Uterus (tissue), 3 donors: ENCODE measurements at regions not wholly inside any gene's neighbourhood (a gene's known extent, or its start where the extent isn't known, plus 50 kb on each side); places are given as distances from the start of the nearest gene placed in this dataset.
A peak's percentile ranks its signal among the peaks of the same experiment; 100 is the strongest.

Experiments used
- DNase-seq, 2 donors: peaks; one replicate each; pipeline ENCODE4 v3.0.0-alpha.2; 2019 to 2020
- H3K27ac ChIP-seq, 2 donors: fragments of 200-600 bp; sonication (generic); 1 replicate in 1 of 2; 2 replicates in 1 of 2; pipeline ENCODE4 v1.5.1; 2016 to 2018
- H3K27me3 ChIP-seq, 2 donors: fragments of 200-600 bp; sonication (generic); one replicate each; pipeline ENCODE4 v1.5.1; 2018 to 2019; ENCODE audit warnings: control low read depth in 1 of 2
- H3K36me3 ChIP-seq, 2 donors: fragments of 200-600 bp; sonication (generic); one replicate each; pipeline ENCODE4 v1.5.1; 2019; ENCODE audit warnings: control low read depth in 1 of 2
- H3K4me1 ChIP-seq, 2 donors: fragments of 200-600 bp; sonication (generic); one replicate each; pipeline ENCODE4 v1.5.1; 2018 to 2019; ENCODE audit warnings: control low read depth in 1 of 2
- H3K4me3 ChIP-seq, 2 donors: fragments of 200-600 bp; sonication (generic); 1 replicate in 1 of 2; 2 replicates in 1 of 2; pipeline ENCODE4 v1.5.1; 2018 to 2019; ENCODE audit warnings: mild to moderate bottlenecking in 1 of 2
- H3K9me3 ChIP-seq, 2 donors: fragments of 200-600 bp; sonication (generic); one replicate each; pipeline ENCODE4 v1.5.1; 2019; ENCODE audit warnings: control low read depth in 1 of 2
- CTCF ChIP-seq, 4 experiments: fragments of 200-600 bp in 2 of 4; fragments of 450-650 bp in 2 of 4; sonication (generic) in 2 of 4; IDR thresholded peaks; one replicate each; pipeline ENCODE4 v1.5.1; 2016 to 2019; ENCODE audit warnings: antibody characterized with exemption in 4 of 4, mild to moderate bottlenecking in 2 of 4, moderate library complexity in 1 of 4
- POLR2A ChIP-seq, 2 donors: fragments of 450-650 bp; IDR thresholded peaks; one replicate each; pipeline ENCODE4 v1.6.1; 2016; ENCODE audit warnings: antibody characterized with exemption in 2 of 2, mild to moderate bottlenecking in 1 of 2, moderate library complexity in 1 of 2
- intact Hi-C: fragments of 100-400 bp; cut with DNase I; formaldehyde crosslinking; loops from one replicate; pipeline ENCODE4 v1.15.1; 2023; ENCODE audit warnings: low total_unique reads
- donor health status: DM: yes; HTN: yes; CAD: no.

DNA sequence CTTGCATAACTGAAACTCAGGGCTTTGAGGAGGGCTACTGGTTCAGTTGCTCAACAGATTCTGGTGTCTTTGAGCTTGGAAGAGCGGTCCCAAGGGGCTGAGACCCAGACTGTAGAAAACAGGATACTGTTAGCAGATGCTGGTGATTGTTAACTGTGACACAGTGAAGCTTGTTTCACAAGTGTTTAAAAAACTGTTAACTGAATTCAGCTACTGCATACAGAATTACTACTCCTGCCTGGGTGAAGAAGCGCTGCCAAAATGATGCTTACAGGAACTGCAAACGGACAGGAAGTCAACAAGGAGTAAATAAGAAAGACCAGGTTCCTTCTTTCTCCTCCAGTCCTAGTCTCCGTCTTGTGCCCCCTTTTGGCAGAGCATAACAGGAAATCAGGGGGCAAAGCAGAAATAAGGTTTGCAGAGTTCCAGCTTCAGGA lies 195.3 kb upstream of the USP25 start:
- Histone ChIP-seq H3K4me3 (no peak overlapping the region), H3K36me3 (no peaks in the 10 kb centered on the region), H3K27me3 (no peaks in the 10 kb centered on the region), H3K27ac (no peak overlapping the region), H3K4me1 (no peaks in the 10 kb centered on the region), H3K9me3 (no peaks in the 10 kb centered on the region)
- intact Hi-C loops = no loop called here
- no peak for DNase-seq
- no peak for TF ChIP-seq POLR2A (IDR thresholded peaks at IDR 0.05)
- no peak for TF ChIP-seq CTCF (IDR thresholded peaks at IDR 0.05)

DNA sequence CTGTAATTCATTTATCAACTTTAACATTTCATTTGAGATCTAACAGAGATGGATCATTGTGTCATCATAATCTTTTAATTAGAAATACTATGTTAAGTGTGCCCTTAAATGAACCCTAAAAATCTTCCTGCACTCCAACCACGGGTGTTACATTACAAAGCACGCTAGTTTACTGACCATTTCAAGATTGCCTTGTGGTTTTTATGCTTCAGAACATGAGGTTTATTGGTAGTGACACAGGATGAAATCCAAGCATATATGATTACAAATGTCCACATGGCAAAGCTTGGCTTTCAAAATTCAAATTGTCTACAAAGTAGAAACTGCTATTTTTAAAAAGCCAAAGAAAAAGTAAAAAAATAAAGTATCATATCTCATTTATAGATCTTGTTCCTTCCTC lies 190.4 kb upstream of the USP25 start:
- no peaks in the 10 kb centered on the region for H3K9me3 ChIP-seq
- H3K4me3 ChIP-seq = no peak overlapping the region
- no peaks in the 10 kb centered on the region for H3K36me3 ChIP-seq
- H3K27me3 ChIP-seq = no peaks in the 10 kb centered on the region
- TF ChIP-seq POLR2A (IDR thresholded peaks at IDR 0.05) (no peak), CTCF (IDR thresholded peaks at IDR 0.05) (no peak)
- DNase-seq = no peak
- no peaks in the 10 kb centered on the region for H3K4me1 ChIP-seq
- intact Hi-C loops = no loop called here
- H3K27ac ChIP-seq = no peak overlapping the region

DNA sequence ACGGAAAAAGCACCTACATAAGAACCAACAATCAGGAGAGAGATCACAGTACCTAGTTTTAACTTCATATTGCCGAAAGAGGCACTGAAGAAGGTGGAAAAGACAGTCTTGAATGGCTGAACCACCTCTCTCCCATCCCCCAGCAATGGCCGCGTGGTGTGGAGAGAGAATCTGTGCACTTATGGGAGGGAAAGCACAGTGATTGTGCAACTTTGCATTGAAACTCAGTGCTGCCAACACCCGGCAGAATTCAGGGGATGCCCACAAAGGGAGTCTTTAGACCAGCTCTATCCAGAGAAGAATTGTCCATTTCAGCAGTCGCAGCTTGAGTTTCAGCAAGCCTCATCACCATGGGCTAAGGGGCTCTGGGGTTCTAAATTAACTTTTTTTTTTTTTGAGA lies 186.3 kb upstream of the USP25 start:
- H3K4me3 ChIP-seq = no peak overlapping the region
- intact Hi-C loops = no loop called here
- H3K27ac ChIP-seq = no peak overlapping the region
- H3K27me3 ChIP-seq = no peaks in the 10 kb centered on the region
- TF ChIP-seq POLR2A (IDR thresholded peaks at IDR 0.05) (no peak), CTCF (IDR thresholded peaks at IDR 0.05) (no peak)
- no peaks in the 10 kb centered on the region for H3K36me3 ChIP-seq
- DNase-seq = no peak
- no peaks in the 10 kb centered on the region for H3K9me3 ChIP-seq
- no peaks in the 10 kb centered on the region for H3K4me1 ChIP-seq

DNA sequence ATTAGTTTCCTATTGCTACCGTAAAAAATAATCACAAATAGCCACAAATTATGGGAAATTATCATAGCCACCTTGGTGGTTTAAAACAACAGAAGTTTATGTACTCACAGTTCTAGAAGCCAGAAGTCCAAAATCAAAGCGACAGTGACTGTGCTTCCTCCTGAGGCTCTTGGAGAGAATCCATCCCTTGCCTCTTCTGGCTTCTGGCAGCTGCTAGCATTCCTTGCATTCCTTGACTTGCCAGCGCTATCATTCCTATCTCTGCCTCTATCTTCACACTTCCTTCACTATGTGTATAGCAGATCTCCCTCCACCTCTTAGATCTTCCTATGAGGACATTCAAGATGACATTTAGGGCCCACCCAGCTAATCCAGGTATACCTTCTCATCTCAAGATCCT lies 180.1 kb upstream of the USP25 start:
- no peak for DNase-seq
- TF ChIP-seq CTCF (IDR thresholded peaks at IDR 0.05) (no peak), POLR2A (IDR thresholded peaks at IDR 0.05) (no peak)
- no peaks in the 10 kb centered on the region for H3K9me3 ChIP-seq
- H3K27ac ChIP-seq = no peak overlapping the region
- peaks cover 0 to 4% of the 10 kb centered on the region in 2 donors for H3K4me1 ChIP-seq
- H3K27me3 ChIP-seq = no peaks in the 10 kb centered on the region
- intact Hi-C loops = no loop called here
- H3K36me3 ChIP-seq = no peaks in the 10 kb centered on the region
- no peak overlapping the region for H3K4me3 ChIP-seq

- no peak for DNase-seq
- no peak overlapping the region for H3K4me3 ChIP-seq
- no peak overlapping the region for H3K27ac ChIP-seq
- H3K4me1 ChIP-seq = peaks cover 0 to 4% of the 10 kb centered on the region in 2 donors
- no peaks in the 10 kb centered on the region for H3K36me3 ChIP-seq
- TF ChIP-seq CTCF (IDR thresholded peaks at IDR 0.05) = peak in 1 of 4 experiments; percentile 17
- no peak for TF ChIP-seq POLR2A (IDR thresholded peaks at IDR 0.05)
- H3K27me3 ChIP-seq = no peaks in the 10 kb centered on the region
- intact Hi-C loops = no loop called here
- H3K9me3 ChIP-seq = no peaks in the 10 kb centered on the region
Observed at GRCh38 chr21:15552914-15553494, 176.8 kb upstream of the USP25 start.
